ENCODE measurements at regions not wholly inside any gene's neighbourhood (a gene's known extent, or its start where the extent isn't known, plus 50 kb on each side); places are given as distances from the start of the nearest gene placed in this dataset.

DNA sequence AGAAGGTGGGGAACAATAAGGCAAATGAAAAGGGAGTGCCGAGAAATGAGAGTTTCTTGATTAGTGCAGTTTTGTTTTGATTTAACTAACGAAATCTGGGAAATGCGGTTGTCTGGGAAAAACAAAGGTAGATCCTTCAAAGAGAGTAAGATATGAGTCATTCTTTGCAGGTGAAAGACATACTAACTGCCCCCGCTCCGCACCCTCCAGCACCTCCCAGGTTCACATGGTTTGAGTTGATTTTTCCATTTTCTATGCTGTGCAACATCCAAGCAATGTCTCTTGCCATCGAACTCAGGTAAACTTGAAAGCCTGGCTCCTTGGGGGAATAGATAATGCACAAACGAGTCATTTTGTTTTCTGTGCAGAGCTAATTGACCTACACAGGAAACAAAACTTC is 84.1 kb upstream of the KLF12 start:
- TF ChIP-seq CTCF (IDR thresholded peaks at IDR 0.05 in 4 of 5, conservative IDR thresholded peaks at IDR 0.05 in 1 of 5) (no peak), POLR2A (IDR thresholded peaks at IDR 0.05) (no peak)

All from gastrocnemius medialis (tissue), 4 donors.